ENCODE measurements at regions not wholly inside any gene's neighbourhood (a gene's known extent, or its start where the extent isn't known, plus 50 kb on each side); places are given as distances from the start of the nearest gene placed in this dataset.
"Not testable (repeated sequence)": the region's sequence is repeated elsewhere in the genome, so short reads cannot be mapped to it uniquely, and the experiment has no call there.

DNA sequence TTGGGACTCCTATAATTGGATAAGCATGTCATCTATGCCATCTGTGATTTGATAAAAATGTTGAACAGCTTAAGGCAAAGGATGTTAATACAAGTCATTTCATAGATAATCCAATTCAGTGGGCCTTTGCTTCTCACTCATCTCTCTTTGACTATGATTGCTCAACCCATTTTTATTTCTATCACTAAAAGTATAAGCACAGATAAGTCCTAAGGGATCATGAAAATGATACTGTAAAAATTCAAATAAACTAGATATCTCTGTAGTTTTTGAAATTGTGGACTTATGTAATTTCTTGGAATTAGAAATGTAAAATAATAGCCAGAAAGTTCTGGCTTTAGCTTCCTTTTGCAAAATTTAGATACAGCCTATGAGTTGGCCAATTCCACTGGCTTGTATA lies 440.3 kb downstream of the POM121L12 start:
- ChIA-PET POLR2A (no interaction called here), CTCF (no interaction called here)
- DNase-seq (ENCODE audit: low read depth, low spot score): no peak
- TF ChIP-seq, protein P1, sequence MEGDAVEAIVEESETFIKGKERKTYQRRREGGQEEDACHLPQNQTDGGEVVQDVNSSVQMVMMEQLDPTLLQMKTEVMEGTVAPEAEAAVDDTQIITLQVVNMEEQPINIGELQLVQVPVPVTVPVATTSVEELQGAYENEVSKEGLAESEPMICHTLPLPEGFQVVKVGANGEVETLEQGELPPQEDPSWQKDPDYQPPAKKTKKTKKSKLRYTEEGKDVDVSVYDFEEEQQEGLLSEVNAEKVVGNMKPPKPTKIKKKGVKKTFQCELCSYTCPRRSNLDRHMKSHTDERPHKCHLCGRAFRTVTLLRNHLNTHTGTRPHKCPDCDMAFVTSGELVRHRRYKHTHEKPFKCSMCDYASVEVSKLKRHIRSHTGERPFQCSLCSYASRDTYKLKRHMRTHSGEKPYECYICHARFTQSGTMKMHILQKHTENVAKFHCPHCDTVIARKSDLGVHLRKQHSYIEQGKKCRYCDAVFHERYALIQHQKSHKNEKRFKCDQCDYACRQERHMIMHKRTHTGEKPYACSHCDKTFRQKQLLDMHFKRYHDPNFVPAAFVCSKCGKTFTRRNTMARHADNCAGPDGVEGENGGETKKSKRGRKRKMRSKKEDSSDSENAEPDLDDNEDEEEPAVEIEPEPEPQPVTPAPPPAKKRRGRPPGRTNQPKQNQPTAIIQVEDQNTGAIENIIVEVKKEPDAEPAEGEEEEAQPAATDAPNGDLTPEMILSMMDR (IDR thresholded peaks at IDR 0.05; ENCODE audit: insufficient read depth, low read length, missing control alignments): no peak
- H3K4me3 ChIP-seq (ENCODE audit: low read depth, low read length): no peak overlapping the region

DNA sequence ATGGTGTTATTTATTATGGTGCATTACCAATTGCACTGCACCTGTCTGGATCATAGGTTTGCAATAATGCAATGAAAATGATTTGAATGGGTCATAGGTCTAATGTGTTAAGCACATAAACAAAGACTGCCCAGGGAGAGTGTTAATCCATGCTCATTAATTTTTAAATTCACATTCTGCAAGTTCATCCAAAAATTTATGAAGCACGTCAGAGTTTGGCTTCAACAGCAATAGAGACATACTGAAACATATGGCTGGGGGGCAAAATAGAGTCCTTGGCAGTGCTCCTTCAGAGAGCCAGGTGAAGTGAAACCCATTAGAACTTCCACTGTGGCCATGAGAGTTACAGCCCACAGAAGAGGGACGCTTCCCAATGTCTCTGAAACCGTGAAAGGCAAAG lies 441.1 kb downstream of the POM121L12 start:
- POLR2A ChIA-PET: no interaction called here
- TF ChIP-seq, protein P1 (IDR thresholded peaks at IDR 0.05; ENCODE audit: insufficient read depth, low read length, missing control alignments): no peak
- DNase-seq (ENCODE audit: low read depth, low spot score): no peak
- H3K4me3 ChIP-seq (ENCODE audit: low read depth, low read length): no peak overlapping the region
- CTCF ChIA-PET: no interaction called here

DNA sequence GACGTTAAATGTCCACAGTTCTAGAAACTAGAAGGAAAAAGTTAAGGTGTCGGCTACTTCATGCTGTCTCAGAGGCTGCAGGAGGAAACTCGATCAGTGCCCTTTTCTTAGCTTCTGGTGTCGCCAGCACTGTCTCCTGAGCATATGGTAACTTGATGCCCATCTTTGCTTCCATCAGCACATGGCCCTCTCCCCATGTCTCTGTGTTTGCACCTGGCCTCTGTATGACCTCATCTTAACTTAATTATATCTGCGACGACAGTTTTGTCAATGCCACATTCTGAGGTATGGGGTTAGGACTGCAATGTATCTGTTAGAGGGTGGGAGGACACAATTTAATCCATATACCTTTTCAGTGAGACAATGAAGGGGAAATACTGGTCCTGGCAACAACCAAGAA lies 449.9 kb downstream of the POM121L12 start:
- ChIA-PET POLR2A (no interaction called here), CTCF (no interaction called here)
- no peak for DNase-seq (ENCODE audit: low read depth, low spot score)
- TF ChIP-seq, protein P1 (IDR thresholded peaks at IDR 0.05; ENCODE audit: insufficient read depth, low read length, missing control alignments): no peak
- H3K4me3 ChIP-seq (ENCODE audit: low read depth, low read length): no peak overlapping the region

DNA sequence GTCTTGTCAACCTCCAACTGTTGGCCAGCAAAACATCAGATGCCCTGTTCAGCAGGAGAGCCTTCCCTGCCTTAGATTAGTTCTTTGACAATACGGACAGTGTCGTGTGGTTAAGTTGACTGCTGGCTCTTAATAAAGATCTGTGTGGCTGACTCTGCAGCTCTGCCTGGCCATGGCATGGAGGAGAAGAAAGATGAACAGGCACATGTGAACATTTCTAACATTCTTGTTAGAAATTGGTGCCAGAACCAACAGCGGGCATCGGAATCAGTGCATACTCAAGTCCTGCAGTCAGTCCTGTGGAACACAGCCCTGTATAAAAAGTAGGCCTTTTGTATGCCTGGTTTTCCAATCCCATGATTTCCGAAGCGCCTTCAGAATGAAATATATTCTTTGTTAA lies 455.6 kb downstream of the POM121L12 start:
- CTCF ChIA-PET: no interaction called here

DNA sequence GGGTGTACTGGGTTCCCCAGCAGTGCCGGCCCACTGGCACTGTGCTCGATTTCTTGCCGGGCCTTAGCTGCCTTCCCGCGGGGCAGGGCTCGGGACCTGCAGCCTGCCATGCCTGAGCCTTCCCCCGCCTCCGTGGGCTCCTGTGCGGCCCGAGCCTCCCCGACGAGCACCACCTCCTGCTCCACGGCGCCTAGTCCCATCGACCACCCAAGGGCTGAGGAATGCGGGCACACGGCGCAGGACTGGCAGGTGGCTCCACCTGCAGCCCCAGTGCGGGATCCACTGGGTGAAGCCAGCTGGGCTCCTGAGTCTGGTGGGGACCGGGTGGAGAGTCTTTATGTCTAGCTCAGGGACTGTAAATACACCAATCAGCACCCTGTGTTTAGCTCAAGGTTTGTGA lies 459.7 kb downstream of the POM121L12 start:
- CTCF ChIA-PET; H3K4me3 ChIP-seq (ENCODE audit: low read depth, low read length); POLR2A ChIA-PET; DNase-seq (ENCODE audit: low read depth, low spot score): not testable (repeated sequence)

More for the DNA sequence above, 455.6 kb downstream of the POM121L12 start:
- no peak for DNase-seq (ENCODE audit: low read depth, low spot score)
- no peak overlapping the region for H3K4me3 ChIP-seq (ENCODE audit: low read depth, low read length)
- POLR2A ChIA-PET: no interaction called here
- TF ChIP-seq, protein P1 (IDR thresholded peaks at IDR 0.05; ENCODE audit: insufficient read depth, low read length, missing control alignments): no peak

DNA sequence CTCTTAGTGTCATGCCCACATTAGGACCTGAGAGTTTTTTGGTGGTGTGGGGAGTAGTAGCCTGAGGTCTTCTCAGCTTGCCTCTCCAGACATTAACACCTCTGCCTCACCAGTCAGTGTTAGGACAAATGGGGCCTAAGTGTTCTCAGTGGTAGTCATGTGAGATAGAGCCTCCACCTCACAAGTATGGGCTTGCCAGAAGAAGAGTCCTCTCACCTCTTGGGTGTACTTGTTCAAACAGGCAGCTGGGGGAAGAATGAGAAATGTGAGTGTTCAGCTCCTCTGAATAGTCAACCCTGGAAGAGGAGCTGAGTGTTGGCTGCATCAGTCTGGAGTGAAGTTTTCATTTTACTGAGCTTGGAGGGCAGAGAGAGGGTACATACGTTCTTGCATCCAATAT lies 464.6 kb downstream of the POM121L12 start:
- TF ChIP-seq, protein P1 (IDR thresholded peaks at IDR 0.05; ENCODE audit: insufficient read depth, low read length, missing control alignments): no peak
- DNase-seq (ENCODE audit: low read depth, low spot score): no peak
- CTCF ChIA-PET: no interaction called here

DNA sequence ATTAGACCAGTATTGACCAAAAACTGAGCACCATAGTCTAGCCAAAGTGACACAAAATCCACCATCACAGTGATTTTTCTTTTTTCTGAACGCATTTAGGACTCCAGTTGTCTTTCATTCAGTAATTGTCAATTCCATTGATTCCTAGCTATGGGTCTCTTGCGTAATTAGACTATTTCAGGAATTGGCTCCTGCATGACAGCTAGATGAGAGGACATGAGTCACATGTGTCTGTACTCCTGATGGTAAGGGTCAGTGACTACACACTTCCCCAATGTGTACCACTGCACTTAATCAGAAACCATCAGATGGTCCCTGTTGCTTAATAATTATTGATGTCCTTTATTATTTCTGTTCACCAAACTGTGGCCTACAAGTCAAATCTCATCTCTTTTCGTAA lies 469.5 kb downstream of the POM121L12 start:
- ChIA-PET POLR2A (no interaction called here), CTCF (no interaction called here)
- TF ChIP-seq, protein P1 (IDR thresholded peaks at IDR 0.05; ENCODE audit: insufficient read depth, low read length, missing control alignments): no peak
- H3K4me3 ChIP-seq (ENCODE audit: low read depth, low read length): no peak overlapping the region
- DNase-seq (ENCODE audit: low read depth, low spot score): no peak

More for the DNA sequence above, 464.6 kb downstream of the POM121L12 start:
- POLR2A ChIA-PET: no interaction called here
- H3K4me3 ChIP-seq (ENCODE audit: low read depth, low read length): no peak overlapping the region
